ENCODE measurements at regions not wholly inside any gene's neighbourhood (a gene's known extent, or its start where the extent isn't known, plus 50 kb on each side); places are given as distances from the start of the nearest gene placed in this dataset.

- TF ChIP-seq CTCF (IDR thresholded peaks at IDR 0.05) (no peak), POLR2A (IDR thresholded peaks at IDR 0.05) (no peak), POLR2AphosphoS5 (IDR thresholded peaks at IDR 0.05) (no peak), EP300 (IDR thresholded peaks at IDR 0.05) (no peak)
Measured at GRCh38 chr2:226451486-226451885, 348.1 kb downstream of the IRS1 start.
